Peyer's patch (tissue), 4 donors: ENCODE measurements at regions not wholly inside any gene's neighbourhood (a gene's known extent, or its start where the extent isn't known, plus 50 kb on each side); places are given as distances from the start of the nearest gene placed in this dataset.

ENCODE experiments used
- DNase-seq, 3 donors: peaks; one replicate each; pipeline ENCODE4 v3.0.0-alpha.2; 2017 to 2019
- H3K27ac ChIP-seq, 4 donors: fragments of 200-600 bp; sonication (generic); one replicate each; pipeline ENCODE4 v1.5.1; 2016 to 2019
- H3K27me3 ChIP-seq, 2 donors: fragments of 200-600 bp; sonication (generic); one replicate each; pipeline ENCODE4 v1.5.1; 2019
- H3K36me3 ChIP-seq, 3 donors: fragments of 200-600 bp; sonication (generic); one replicate each; pipeline ENCODE4 v1.5.1; 2016 to 2019
- H3K4me1 ChIP-seq, 4 donors: fragments of 200-600 bp; sonication (generic); one replicate each; pipeline ENCODE4 v1.5.1; 2016 to 2019
- H3K4me3 ChIP-seq, 4 donors: fragments of 200-600 bp; sonication (generic); 1 replicate in 3 of 4; 2 replicates in 1 of 4; pipeline ENCODE4 v1.5.1; 2016 to 2019; ENCODE audit warnings: mild to moderate bottlenecking in 1 of 4
- H3K9me3 ChIP-seq, 4 donors: fragments of 200-600 bp; sonication (generic); one replicate each; pipeline ENCODE4 v1.5.1; 2016 to 2019; ENCODE audit warnings: mild to moderate bottlenecking in 1 of 4
- CTCF ChIP-seq, 6 experiments: fragments of 450-650 bp in 4 of 6; fragments of 200-600 bp in 2 of 6; sonication (generic) in 1 of 6; IDR thresholded peaks; one replicate each; pipeline ENCODE4 v1.5.1; 2017 to 2019; ENCODE audit warnings: antibody characterized with exemption in 6 of 6, mild to moderate bottlenecking in 3 of 6, moderate library complexity in 1 of 6
- POLR2A ChIP-seq, 2 donors: fragments of 450-650 bp; IDR thresholded peaks; one replicate each; pipeline ENCODE4 v1.5.1; 2017; ENCODE audit warnings: antibody characterized with exemption in 2 of 2, mild to moderate bottlenecking in 2 of 2, moderate library complexity in 2 of 2

- H3K27ac ChIP-seq = no peak overlapping the region
- H3K9me3 ChIP-seq = no peaks in the 10 kb centered on the region
- H3K27me3 ChIP-seq = no peaks in the 10 kb centered on the region
- no peak for TF ChIP-seq POLR2A (IDR thresholded peaks at IDR 0.05)
- TF ChIP-seq CTCF (IDR thresholded peaks at IDR 0.05) = no peak
- no peak overlapping the region for H3K4me3 ChIP-seq
- H3K4me1 ChIP-seq = no peaks in the 10 kb centered on the region
- DNase-seq = no peak
- no peaks in the 10 kb centered on the region for H3K36me3 ChIP-seq
Observed at GRCh38 chr9:88786291-88787079, 204.8 kb upstream of the S1PR3 start.

GRCh38 chr9:88789785-88790184, 201.5 kb upstream of the S1PR3 start:
- Histone ChIP-seq H3K27me3 (no peaks in the 10 kb centered on the region), H3K27ac (no peak overlapping the region), H3K4me1 (no peaks in the 10 kb centered on the region), H3K36me3 (no peaks in the 10 kb centered on the region), H3K4me3 (no peak overlapping the region), H3K9me3 (no peaks in the 10 kb centered on the region)
- no peak for DNase-seq
- no peak for TF ChIP-seq CTCF (IDR thresholded peaks at IDR 0.05)
- no peak for TF ChIP-seq POLR2A (IDR thresholded peaks at IDR 0.05)

- no peaks in the 10 kb centered on the region for H3K36me3 ChIP-seq
- no peak overlapping the region for H3K27ac ChIP-seq
- H3K4me1 ChIP-seq = no peaks in the 10 kb centered on the region
- no peaks in the 10 kb centered on the region for H3K9me3 ChIP-seq
- H3K27me3 ChIP-seq = no peaks in the 10 kb centered on the region
- no peak for TF ChIP-seq POLR2A (IDR thresholded peaks at IDR 0.05)
- no peak for TF ChIP-seq CTCF (IDR thresholded peaks at IDR 0.05)
- no peak overlapping the region for H3K4me3 ChIP-seq
- no peak for DNase-seq
Observed at GRCh38 chr9:88791105-88791805, 200.0 kb upstream of the S1PR3 start.

DNA sequence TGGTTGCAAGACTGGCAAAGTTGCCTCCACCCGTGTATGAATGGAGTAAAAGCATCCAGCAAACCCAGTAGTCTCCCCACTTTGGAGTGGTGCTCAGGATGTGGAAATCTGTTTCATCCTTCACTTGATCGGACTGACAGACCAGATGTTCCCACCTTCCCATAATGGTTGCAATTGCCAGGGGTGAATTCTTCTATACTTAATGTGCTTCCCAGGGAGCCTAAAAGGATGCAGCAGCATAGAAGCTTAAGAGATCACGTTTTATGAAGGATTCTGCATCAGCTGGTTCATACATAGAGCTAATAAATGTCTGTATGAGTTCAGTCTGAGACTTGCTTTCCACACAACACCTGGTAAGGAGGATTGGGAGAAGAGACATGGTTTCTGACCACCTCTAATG, 198.8 kb upstream of the S1PR3 start:
- no peaks in the 10 kb centered on the region for H3K9me3 ChIP-seq
- no peaks in the 10 kb centered on the region for H3K36me3 ChIP-seq
- no peaks in the 10 kb centered on the region for H3K27me3 ChIP-seq
- H3K4me1 ChIP-seq = no peaks in the 10 kb centered on the region
- no peak for DNase-seq
- H3K27ac ChIP-seq = no peak overlapping the region
- no peak for TF ChIP-seq CTCF (IDR thresholded peaks at IDR 0.05)
- TF ChIP-seq POLR2A (IDR thresholded peaks at IDR 0.05) = no peak
- no peak overlapping the region for H3K4me3 ChIP-seq

DNA sequence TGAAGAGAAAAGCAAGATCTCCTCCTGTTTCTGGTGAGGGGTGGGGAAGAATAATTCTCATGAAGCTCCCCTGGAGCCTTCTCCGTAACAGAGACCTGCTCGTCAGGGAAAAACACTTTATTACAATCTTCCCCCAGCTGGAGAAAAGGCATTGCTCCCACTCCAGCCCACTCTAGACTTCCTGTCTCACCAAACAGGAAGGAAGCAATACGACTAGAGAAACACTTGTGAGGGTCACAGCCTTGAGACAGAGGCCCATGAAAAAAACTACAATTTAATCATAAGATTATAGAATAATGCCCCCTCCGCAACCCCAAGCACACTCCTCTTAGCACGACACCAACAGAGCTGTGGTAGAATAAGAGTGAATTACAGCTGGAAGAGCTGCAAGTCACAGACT, 197.2 kb upstream of the S1PR3 start:
- no peaks in the 10 kb centered on the region for H3K36me3 ChIP-seq
- TF ChIP-seq POLR2A (IDR thresholded peaks at IDR 0.05) (no peak), CTCF (IDR thresholded peaks at IDR 0.05) (no peak)

More for the DNA sequence above, 197.2 kb upstream of the S1PR3 start:
- H3K9me3 ChIP-seq = no peaks in the 10 kb centered on the region
- H3K27ac ChIP-seq = no peak overlapping the region
- no peaks in the 10 kb centered on the region for H3K4me1 ChIP-seq
- H3K27me3 ChIP-seq = no peaks in the 10 kb centered on the region
- H3K4me3 ChIP-seq = no peak overlapping the region
- DNase-seq = no peak
